ENCODE measurements at regions not wholly inside any gene's neighbourhood (a gene's known extent, or its start where the extent isn't known, plus 50 kb on each side); places are given as distances from the start of the nearest gene placed in this dataset.

DNA sequence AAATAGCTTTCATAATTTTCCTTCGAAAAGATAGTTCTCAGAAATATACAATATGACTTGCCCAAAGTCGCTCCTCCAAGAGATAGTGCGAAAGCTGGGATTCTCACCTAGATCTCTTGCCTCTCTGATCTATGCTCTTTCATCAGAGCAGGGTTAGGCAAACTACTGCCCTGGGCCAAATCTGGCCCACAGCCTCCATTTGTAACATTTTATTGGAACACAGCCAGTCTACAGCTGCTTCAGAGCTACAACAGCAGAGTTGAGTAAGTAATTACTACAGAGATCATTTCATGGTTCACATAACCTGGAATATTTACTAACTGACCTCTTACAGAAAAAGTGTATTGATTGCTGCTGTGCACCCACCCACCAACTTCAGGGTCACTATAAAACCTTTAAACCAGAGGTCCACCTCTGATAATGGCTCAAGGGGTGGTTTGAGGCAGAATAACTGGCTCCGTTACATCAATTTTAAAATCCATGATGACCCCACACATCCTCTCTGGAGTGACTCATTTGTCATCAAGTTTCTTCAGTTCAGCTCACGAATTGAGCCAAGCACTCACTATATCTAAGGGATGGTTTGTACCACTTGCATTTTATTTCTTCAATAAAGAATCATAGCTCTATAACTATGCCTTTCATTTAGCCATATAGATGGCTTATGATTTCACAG is 1019.0 kb downstream of the XPNPEP1 start:
- H3K36me3 Mint-ChIP-seq: no peaks in the 10 kb centered on the region

DNA sequence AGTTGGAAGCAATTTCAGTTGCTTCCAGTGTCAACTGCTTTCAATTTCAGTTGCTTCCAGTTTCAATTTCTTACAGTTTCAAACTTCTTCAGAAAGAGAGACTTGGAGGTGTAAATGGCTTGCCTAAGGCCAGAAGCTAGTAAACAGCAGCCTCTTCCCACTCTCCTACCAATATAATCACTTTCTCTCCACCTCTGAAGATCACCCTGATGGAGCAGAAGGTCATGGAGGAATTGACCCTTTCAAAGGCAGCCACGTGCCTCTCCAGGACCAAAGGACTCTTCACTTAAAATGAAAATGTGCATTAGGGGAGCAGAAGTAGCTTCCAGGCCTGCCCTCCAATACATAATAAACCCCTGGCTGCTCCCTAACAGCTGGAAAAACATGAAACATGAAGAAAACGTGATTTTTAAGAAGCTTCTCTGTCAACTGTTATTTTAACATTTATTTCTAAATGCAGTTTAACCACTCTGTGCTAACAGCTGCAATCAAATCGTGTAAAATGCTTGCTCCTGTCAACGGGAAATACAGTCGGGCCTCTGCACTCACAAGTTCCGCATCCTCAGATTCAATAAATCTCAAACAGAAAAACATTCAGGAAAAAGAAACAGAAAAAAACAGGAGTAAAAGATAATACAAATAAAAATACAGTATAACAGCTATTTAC is 1020.6 kb downstream of the XPNPEP1 start:
- Mint-ChIP-seq H3K4me3 (no peak overlapping the region), H3K27ac (no peak overlapping the region), H3K36me3 (no peaks in the 10 kb centered on the region), H3K9me3 (no peaks in the 10 kb centered on the region), H3K4me1 (ENCODE audit: unreplicated experiment) (peaks cover 8% of the 10 kb centered on the region), H3K27me3 (no peaks in the 10 kb centered on the region)
- no peak for DNase-seq (ENCODE audit: extremely low spot score, unreplicated experiment)
- TF ChIP-seq, protein P1, sequence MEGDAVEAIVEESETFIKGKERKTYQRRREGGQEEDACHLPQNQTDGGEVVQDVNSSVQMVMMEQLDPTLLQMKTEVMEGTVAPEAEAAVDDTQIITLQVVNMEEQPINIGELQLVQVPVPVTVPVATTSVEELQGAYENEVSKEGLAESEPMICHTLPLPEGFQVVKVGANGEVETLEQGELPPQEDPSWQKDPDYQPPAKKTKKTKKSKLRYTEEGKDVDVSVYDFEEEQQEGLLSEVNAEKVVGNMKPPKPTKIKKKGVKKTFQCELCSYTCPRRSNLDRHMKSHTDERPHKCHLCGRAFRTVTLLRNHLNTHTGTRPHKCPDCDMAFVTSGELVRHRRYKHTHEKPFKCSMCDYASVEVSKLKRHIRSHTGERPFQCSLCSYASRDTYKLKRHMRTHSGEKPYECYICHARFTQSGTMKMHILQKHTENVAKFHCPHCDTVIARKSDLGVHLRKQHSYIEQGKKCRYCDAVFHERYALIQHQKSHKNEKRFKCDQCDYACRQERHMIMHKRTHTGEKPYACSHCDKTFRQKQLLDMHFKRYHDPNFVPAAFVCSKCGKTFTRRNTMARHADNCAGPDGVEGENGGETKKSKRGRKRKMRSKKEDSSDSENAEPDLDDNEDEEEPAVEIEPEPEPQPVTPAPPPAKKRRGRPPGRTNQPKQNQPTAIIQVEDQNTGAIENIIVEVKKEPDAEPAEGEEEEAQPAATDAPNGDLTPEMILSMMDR (conservative IDR thresholded peaks at IDR 0.05): no peak

More for the DNA sequence above, 1019.0 kb downstream of the XPNPEP1 start:
- Mint-ChIP-seq H3K4me1 (ENCODE audit: unreplicated experiment) (peaks cover 8% of the 10 kb centered on the region), H3K9me3 (no peaks in the 10 kb centered on the region), H3K4me3 (no peak overlapping the region), H3K27ac (no peak overlapping the region), H3K27me3 (peaks cover 4% of the 10 kb centered on the region)
- TF ChIP-seq, protein P1 (conservative IDR thresholded peaks at IDR 0.05): no peak
- DNase-seq (ENCODE audit: extremely low spot score, unreplicated experiment): no peak

DNA sequence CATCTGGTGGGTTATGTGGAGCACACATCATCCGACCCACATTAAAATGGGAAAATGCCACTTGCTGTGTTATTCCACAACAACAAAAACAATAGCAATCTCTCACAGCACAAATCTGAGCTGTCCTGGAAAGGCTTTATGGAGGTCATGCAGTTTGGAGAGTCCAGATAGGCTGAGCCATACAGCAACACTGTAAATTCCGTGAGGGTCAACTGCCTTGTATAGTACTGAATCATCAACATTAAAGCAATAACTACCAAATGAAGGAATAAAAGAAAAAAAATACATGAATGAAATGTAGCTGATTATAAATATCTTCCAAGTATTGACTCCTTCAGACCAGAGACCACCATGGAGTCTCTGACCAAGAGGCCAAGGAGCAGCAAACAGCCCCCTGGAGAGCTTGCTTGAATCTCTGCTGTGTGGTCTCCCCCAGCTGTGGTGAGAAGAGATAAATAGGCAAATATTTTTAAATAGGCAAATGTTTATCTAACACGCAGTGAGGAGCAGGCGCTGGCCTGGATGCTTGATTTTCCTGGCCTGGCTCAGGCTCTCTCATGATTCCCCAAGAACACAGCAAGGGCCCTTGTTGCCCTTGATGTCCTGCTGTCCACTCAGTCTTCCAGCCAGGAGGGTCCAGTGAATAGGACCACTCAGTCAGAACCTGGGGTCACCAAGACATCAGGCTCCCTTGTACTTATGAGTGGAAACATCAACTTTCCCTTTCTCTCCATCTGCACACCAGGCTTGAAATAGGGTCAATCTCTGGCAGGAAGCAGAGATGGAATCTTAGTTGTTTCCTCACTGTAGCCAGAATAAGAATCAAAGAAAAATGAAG is 1021.3 kb downstream of the XPNPEP1 start:
- Mint-ChIP-seq H3K4me1 (ENCODE audit: unreplicated experiment) (peaks cover 8% of the 10 kb centered on the region), H3K36me3 (no peaks in the 10 kb centered on the region), H3K9me3 (no peaks in the 10 kb centered on the region), H3K27ac (no peak overlapping the region), H3K27me3 (no peaks in the 10 kb centered on the region), H3K4me3 (no peak overlapping the region)
- no peak for DNase-seq (ENCODE audit: extremely low spot score, unreplicated experiment)
- TF ChIP-seq, protein P1 (conservative IDR thresholded peaks at IDR 0.05): no peak

DNA sequence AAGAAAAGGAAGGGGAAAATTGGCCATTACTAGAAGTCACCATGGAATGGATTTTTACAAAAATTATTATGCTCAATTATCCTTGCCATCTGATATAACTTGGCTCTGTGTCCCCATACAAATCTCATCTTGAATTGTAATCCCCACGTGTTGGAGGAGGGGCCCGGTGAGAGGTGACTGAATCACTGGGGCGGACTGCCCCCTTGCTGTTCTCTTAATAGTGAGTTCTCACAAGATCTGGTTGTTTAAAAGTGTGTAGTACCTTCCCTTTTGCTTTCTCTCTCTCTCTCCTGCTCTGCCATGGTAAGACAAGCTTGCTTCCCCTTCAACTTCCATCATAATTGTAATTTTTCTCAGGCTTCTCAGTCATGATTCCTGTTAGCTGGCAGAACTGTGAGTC is 1023.6 kb downstream of the XPNPEP1 start:
- H3K9me3 Mint-ChIP-seq: no peaks in the 10 kb centered on the region
- no peak for DNase-seq (ENCODE audit: extremely low spot score, unreplicated experiment)
- H3K4me3 Mint-ChIP-seq: no peak overlapping the region
- no peaks in the 10 kb centered on the region for H3K27me3 Mint-ChIP-seq
- no peak overlapping the region for H3K27ac Mint-ChIP-seq
- peaks cover 8% of the 10 kb centered on the region for H3K4me1 Mint-ChIP-seq (ENCODE audit: unreplicated experiment)
- no peaks in the 10 kb centered on the region for H3K36me3 Mint-ChIP-seq
- TF ChIP-seq, protein P1 (conservative IDR thresholded peaks at IDR 0.05): no peak

DNA sequence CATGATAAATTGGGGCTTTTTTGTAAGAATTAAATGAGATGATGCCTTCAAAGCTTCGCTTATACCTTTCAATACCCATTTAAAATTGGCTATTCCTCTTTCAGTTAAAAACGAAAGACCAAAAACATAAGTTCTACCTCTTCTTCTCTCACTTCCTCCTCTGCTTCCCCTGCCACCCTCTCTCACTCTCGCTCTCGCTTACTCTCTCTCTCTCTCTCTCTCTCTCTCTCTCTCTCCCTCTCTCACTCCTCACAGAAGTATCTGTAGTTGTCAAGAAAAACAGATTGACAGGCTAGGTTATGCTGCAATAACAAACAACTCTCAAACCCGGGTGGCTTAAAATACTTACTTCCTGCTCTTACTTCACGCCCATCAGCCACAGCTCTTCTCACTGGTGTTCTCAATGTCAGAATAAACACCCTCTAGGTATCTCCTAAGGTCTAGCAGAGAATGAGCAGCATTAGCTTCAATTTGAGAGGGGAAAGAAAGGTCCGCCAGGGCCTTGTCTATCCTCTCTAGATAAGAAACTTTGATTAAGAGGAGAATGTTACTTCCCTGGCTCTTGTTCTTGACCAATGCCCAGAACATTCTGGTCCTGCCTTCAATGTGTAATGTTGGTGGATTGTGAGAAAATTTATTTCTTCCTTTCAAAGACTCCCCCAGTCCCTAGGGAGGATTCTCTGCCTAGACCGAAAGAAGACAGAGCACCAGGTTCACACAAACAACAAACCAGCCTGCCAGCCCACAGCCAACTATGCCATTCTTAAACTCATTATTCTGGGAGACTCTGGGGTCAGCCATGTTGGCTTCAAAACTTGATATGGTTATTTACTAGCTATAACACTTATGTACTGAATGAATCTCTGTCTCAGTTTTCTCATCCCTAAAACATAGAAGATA is 1028.7 kb downstream of the XPNPEP1 start:
- TF ChIP-seq, protein P1 (conservative IDR thresholded peaks at IDR 0.05): no peak
- no peaks in the 10 kb centered on the region for H3K4me1 Mint-ChIP-seq (ENCODE audit: unreplicated experiment)
- no peaks in the 10 kb centered on the region for H3K36me3 Mint-ChIP-seq
- H3K27ac Mint-ChIP-seq: no peak overlapping the region
- H3K27me3 Mint-ChIP-seq: peaks cover 2% of the 10 kb centered on the region
- H3K4me3 Mint-ChIP-seq: no peak overlapping the region
- H3K9me3 Mint-ChIP-seq: peaks cover 3% of the 10 kb centered on the region
- no peak for DNase-seq (ENCODE audit: extremely low spot score, unreplicated experiment)

Measured in type B pancreatic cell (in vitro differentiated cells).